ENCODE measurements at regions not wholly inside any gene's neighbourhood (a gene's known extent, or its start where the extent isn't known, plus 50 kb on each side); places are given as distances from the start of the nearest gene placed in this dataset.

DNA sequence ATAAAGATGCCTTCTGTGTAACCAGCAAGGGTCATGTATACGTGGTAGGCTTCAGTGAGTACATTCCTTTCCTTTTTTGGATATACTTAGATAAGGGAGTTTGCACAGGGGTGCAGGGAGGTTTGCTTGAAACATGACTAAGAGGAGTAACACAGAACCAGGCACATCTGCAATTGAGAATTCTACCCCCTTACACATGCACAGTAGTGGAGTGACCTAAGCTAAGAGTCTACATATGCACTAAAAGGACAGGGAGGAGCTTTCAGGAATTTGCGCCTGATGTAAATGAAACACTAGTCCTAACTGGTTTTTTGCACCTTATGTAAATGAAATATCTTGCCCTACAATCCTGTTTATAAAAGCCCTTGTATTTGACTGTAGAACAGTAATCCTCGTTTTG lies 194.8 kb upstream of the NABP1 start:
- TF ChIP-seq, protein P1, sequence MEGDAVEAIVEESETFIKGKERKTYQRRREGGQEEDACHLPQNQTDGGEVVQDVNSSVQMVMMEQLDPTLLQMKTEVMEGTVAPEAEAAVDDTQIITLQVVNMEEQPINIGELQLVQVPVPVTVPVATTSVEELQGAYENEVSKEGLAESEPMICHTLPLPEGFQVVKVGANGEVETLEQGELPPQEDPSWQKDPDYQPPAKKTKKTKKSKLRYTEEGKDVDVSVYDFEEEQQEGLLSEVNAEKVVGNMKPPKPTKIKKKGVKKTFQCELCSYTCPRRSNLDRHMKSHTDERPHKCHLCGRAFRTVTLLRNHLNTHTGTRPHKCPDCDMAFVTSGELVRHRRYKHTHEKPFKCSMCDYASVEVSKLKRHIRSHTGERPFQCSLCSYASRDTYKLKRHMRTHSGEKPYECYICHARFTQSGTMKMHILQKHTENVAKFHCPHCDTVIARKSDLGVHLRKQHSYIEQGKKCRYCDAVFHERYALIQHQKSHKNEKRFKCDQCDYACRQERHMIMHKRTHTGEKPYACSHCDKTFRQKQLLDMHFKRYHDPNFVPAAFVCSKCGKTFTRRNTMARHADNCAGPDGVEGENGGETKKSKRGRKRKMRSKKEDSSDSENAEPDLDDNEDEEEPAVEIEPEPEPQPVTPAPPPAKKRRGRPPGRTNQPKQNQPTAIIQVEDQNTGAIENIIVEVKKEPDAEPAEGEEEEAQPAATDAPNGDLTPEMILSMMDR (IDR thresholded peaks at IDR 0.05): no peak
- no peak for TF ChIP-seq POLR2A (IDR thresholded peaks at IDR 0.05)
